T-helper 2 cell (primary cell): ENCODE measurements at regions not wholly inside any gene's neighbourhood (a gene's known extent, or its start where the extent isn't known, plus 50 kb on each side); places are given as distances from the start of the nearest gene placed in this dataset.

Source experiments
- DNase-seq, 5 experiments: peaks; one replicate each; pipeline versions ENCODE4 v3.0.0 to v3.0.0-alpha.2; 2012 to 2022

DNA sequence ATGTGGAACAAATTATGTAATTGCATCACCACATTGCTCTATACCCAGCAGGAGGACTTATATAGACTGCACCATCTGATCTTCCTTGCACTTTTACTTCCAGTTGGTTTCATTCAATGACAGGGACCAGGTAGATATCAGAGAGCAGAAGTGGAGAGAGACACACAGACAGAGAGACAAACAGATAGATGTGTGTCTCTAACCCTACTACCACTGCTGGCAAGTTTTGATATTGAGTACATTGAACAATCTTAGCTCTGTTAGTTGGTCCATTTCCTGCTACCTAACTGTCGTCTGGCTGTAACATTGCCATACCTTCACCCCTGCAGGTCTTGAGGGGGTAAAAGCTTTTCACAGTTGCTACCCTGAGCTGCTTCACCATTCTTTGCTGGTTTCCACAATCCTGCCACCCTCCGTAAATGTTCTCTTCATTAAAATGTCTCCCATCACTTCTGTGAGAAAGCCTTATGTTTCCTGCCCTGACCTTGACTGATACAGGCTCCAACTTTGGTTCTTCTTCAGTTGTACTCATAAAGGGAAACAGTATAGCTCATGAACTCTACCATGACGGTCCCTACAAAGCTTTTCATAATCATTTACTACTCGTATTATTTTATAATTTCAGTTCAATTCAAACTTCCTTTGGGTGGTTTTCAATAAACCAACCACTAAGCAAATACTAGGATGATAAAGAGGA is 62.3 kb upstream of the ITGA4 start:
- DNase-seq: peak in 2 of 5 experiments; percentile 7 to 14

DNA sequence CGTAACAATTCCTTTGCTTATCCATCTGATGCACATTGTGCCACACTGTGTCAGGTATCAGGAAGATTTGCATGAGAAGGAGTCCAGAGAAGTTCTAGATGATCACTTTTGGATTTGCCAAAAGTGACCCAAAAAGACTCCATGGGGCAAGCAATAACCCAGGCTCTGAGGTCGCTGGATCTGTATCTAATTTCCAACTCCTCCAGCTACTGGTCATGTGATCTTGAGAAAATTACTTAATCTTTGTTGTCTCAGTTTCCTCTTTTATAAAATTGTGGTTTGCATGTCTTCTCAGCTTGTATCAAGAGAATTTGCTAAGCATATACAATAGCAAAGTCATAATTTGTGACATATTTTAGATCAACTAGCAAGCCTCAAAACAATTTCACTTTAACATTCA is 61.3 kb upstream of the ITGA4 start:
- DNase-seq: no peak

DNA sequence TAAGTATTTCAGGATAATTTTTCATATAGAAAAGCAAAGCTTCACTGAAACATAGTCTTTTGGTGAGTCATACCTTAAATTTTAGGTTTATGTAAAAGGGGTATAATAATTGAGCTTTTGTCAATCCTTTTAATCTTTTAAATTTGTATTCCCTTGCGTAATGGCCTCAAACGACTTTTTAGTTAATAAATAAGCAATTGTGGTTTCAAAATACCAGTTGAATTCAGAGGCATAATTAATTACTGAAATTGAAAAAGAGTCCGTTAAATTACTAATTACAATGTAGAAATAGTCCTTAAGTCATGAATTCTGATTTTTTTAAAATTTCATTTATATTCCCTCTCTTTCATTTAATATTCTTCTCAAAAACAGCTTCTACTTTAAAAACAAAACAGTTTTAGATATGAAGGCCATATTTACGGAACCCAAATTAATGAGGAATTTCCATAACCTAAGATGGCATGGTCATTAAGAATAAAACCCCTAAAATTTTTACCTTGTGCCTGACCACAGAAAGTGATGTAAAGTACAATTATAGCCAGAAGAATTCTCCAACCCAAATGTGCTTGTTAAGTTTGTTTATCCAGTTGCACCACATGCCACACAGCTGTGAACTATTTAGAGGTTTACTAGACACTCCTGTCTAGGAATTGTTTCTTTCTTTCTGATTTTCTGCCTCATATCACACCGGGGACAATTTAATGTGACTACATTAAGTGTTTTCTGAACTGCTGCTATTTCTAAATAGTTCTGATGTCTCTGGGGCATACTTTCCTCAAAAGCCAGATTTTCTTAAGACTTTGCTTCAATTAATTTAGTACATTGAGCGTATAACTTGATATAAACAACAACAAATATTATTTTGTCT is 60.7 kb upstream of the ITGA4 start:
- DNase-seq: no peak

DNA sequence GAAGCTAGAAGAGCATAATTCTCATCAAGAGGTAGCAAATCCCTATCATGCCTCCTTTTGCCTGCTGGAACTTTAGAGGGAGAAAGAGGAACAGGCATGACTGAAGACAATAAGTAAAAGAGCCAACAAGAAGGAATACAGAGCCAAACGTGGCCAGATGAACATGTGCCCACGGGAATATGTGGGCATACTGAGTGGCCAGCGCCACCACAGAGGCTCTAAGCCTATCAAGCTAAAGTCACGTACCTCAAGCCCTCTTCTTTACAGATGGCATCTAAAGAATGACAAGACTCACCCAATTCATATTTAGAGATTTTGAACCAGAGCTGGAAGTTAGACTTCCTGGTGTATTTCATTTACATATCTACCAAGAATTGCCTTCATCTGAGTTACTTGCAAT is 59.9 kb upstream of the ITGA4 start:
- no peak for DNase-seq

DNA sequence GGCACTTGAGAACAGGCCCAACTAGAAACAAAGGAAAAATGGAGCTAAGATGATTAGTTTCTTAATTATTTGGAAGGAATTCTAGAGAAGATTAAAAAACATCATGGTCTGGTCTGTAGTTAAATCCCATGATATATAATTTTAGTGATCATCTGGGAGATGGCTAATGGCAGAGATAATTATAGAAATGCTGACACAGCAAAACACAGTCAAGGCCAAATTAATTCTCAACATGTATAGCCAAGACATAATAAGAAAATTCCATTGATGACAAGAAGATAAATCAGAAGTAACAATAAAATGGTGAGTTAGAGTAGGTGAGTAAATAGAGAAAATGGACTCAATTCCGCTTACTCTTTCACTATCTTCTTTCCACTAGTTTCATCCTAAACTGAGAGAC is 59.2 kb upstream of the ITGA4 start:
- DNase-seq: no peak

DNA sequence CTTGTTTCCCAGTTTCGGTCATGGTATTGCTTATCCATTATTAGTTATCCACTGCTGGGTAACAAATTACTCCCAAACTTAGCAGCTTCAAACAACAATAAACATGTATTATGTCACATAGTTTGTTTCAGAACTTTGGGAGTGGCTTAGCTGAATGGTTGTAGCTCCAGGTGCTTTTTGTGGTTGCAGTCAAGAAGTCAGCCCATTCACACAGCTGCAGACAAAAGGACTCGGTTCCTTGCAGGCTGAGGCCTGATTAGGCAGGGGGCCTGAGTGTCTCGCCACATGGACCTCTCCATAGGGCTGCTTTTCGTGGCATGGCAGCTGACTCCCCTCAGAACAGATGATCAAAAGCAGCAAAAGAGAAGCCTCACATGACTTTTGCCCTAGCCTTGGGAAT is 58.2 kb upstream of the ITGA4 start:
- no peak for DNase-seq

DNA sequence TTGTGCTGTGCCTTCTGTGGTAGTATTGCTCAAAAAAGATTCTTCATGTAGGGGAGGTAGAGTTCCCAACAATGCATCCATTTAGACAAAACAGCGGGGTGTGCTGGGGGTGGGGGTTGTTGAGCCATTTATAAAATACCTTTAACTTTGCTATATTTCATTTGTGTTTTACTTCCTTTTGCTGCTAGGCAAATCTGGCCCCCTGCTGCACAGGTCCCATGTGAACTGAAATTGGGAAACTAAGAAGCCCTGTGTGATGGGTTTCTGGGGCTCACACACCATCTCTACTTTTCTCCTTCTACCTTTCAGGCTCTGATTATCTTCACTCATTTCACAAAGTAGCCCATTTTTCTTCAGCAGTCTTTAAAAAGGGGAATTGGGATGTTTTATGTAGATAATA is 52.7 kb upstream of the ITGA4 start:
- DNase-seq: no peak

DNA sequence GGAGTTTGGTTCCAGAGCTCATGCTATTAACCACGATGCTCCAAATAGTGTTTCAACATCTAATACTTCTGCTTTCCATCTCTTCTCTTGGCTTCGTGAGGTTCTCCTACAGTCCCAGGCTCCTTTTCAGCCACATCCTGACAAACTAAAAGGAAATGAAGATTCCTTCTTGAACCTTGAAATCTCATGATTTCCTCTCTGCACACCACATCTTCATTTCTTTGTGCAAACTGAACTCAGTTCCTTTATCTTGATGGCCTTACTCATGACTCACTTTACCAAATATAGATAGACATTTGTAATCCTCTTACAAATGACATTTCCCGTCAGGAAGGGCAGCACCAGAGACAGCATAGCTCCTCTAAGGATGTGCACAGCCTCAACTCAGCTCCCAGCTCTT is 50.0 kb upstream of the ITGA4 start:
- DNase-seq: no peak
